PC-3 (cell line): ENCODE measurements at regions not wholly inside any gene's neighbourhood (a gene's known extent, or its start where the extent isn't known, plus 50 kb on each side); places are given as distances from the start of the nearest gene placed in this dataset.

ENCODE experiments used
- ATAC-seq: fragments of 200-7000 bp; cut with Tn5 transposase; 2 replicates; pipeline ENCODE4 v1.9.1; 2020; ENCODE audit warnings: mild to moderate bottlenecking, moderate library complexity
- BruUV-seq: library from RNA; stranded (reverse); fragments of 400-500 nt; replicated peaks from 2 replicates; lab custom pipeline; 2021; lab: Mats Ljungman, UMichigan
- CTCF ChIA-PET: fragments of 300-600 bp; sonication (Branson Sonifier 250); formaldehyde crosslinking; loops from one replicate; lab custom pipeline; 2022; ENCODE audit warnings: antibody characterized with exemption; lab: Charles Lee
- POLR2A ChIA-PET: fragments of 300-600 bp; sonication (Branson Sonifier 250); formaldehyde crosslinking; loops from one replicate; lab custom pipeline; 2022; ENCODE audit warnings: antibody characterized with exemption; ENCODE audit not compliant: unreplicated experiment; lab: Charles Lee
- DNase-seq: peaks from one replicate; pipeline ENCODE4 v3.0.0-alpha.2; 2015
- H2AFZ ChIP-seq: fragments of 300-600 bp; sonication (generic); 2 replicates; pipeline ENCODE4 v1.6.0; 2016; ENCODE audit warnings: antibody characterized with exemption, low read length
- H3F3A ChIP-seq: fragments of 300-600 bp; sonication (generic); one replicate; pipeline ENCODE4 v1.6.0; 2017; ENCODE audit warnings: antibody characterized with exemption, low read length, control low read depth, mild to moderate bottlenecking; ENCODE audit not compliant: unreplicated experiment
- H3K27ac ChIP-seq: fragments of 300-600 bp; sonication (generic); 2 replicates; pipeline ENCODE4 v1.5.1; 2016; ENCODE audit warnings: mild to moderate bottlenecking, low read length
- H3K27me3 ChIP-seq: fragments of 300-600 bp; sonication (generic); 2 replicates; pipeline ENCODE4 v1.6.1; 2016; ENCODE audit warnings: low read length, mixed read lengths
- H3K36me3 ChIP-seq: fragments of 300-600 bp; sonication (generic); 2 replicates; pipeline ENCODE4 v1.6.1; 2016; ENCODE audit warnings: low read depth, mixed run types, low read length, mixed read lengths
- H3K4me1 ChIP-seq: fragments of 300-600 bp; sonication (generic); 2 replicates; pipeline ENCODE4 v1.5.1; 2016; ENCODE audit warnings: low read length; ENCODE audit not compliant: insufficient read depth
- H3K4me2 ChIP-seq: fragments of 300-600 bp; sonication (generic); 2 replicates; pipeline ENCODE4 v1.6.0; 2016; ENCODE audit warnings: low read length
- H3K4me3 ChIP-seq: fragments of 300-600 bp; sonication (generic); 2 replicates; pipeline ENCODE4 v1.5.1; 2016; ENCODE audit warnings: mild to moderate bottlenecking, low read length, mixed read lengths
- H3K79me2 ChIP-seq: fragments of 300-600 bp; sonication (generic); 2 replicates; pipeline ENCODE4 v1.6.1; 2017; ENCODE audit warnings: low read length, mixed read lengths
- H3K9ac ChIP-seq: fragments of 300-600 bp; sonication (generic); 2 replicates; pipeline ENCODE4 v1.6.0; 2016; ENCODE audit warnings: mild to moderate bottlenecking, low read length
- H3K9me2 ChIP-seq: fragments of 300-600 bp; sonication (generic); replicated peaks from 2 replicates; pipeline ENCODE4 v1.6.1; 2016; ENCODE audit warnings: mixed run types, low read length, mixed read lengths
- H3K9me3 ChIP-seq: fragments of 300-600 bp; sonication (generic); 2 replicates; pipeline ENCODE4 v1.6.1; 2016; ENCODE audit warnings: low read length, mixed read lengths
- H4K20me1 ChIP-seq: fragments of 300-600 bp; sonication (generic); 2 replicates; pipeline ENCODE4 v1.6.1; 2016; ENCODE audit warnings: low read length, mixed read lengths
- EZH2 ChIP-seq: fragments of 300-600 bp; sonication (generic); IDR thresholded peaks from one replicate; pipeline ENCODE4 v1.6.1; 2017; ENCODE audit warnings: antibody characterized with exemption, mild to moderate bottlenecking, low read length; ENCODE audit not compliant: unreplicated experiment
- EZH2phosphoT487 ChIP-seq: fragments of 300-600 bp; sonication (generic); IDR thresholded peaks from 2 replicates; pipeline ENCODE4 v1.6.1; 2018; ENCODE audit warnings: mild to moderate bottlenecking, antibody characterized with exemption, low read length, borderline replicate concordance
- intact Hi-C: fragments of 100-400 bp; cut with micrococcal nuclease; formaldehyde crosslinking; loops from 2 replicates; pipeline ENCODE4 v1.9.0; 2023
- TF ChIP-seq, protein P1 (sequence below): fragments of 300-600 bp; sonication (generic); conservative IDR thresholded peaks from 2 replicates; pipeline ENCODE4 v1.5.1; 2017; ENCODE audit warnings: antibody characterized with exemption, low read depth, mild to moderate bottlenecking, low read length

- Histone ChIP-seq H3K27ac (no peak overlapping the region), H3K4me3 (no peak overlapping the region), H3K4me2 (no peak overlapping the region), H3K79me2 (no peaks in the 10 kb centered on the region), H3F3A (no peaks in the 10 kb centered on the region), H2AFZ (no peak overlapping the region), H3K4me1 (no peaks in the 10 kb centered on the region), H4K20me1 (no peaks in the 10 kb centered on the region), H3K9me3 (no peaks in the 10 kb centered on the region), H3K9ac (no peak overlapping the region), H3K9me2 (no peaks in the 10 kb centered on the region), H3K36me3 (no peaks in the 10 kb centered on the region), H3K27me3 (peaks cover 94% of the 10 kb centered on the region)
- DNase-seq (no peak), ATAC-seq (no peak)
- CTCF ChIA-PET = interaction anchor here (0.6 kb wide), 1 partner anchor 455 kb away, joined by 7 read pairs; no protein-coding TSS in a partner anchor
- no TSS peak for BruUV-seq
- intact Hi-C loops = no loop called here
- POLR2A ChIA-PET = no interaction called here
- TF ChIP-seq EZH2 = no peak
These were observed 162.3 kb downstream of the FGF18 start for GRCh38 chr5:171581781-171582180.

GRCh38 chr5:171582849-171583248, 163.4 kb downstream of the FGF18 start:
- Histone ChIP-seq H4K20me1 (no peaks in the 10 kb centered on the region), H3F3A (no peaks in the 10 kb centered on the region), H3K79me2 (no peaks in the 10 kb centered on the region), H3K27me3 (peaks cover 93% of the 10 kb centered on the region), H3K4me1 (no peaks in the 10 kb centered on the region), H2AFZ (no peak overlapping the region), H3K36me3 (no peaks in the 10 kb centered on the region), H3K9ac (no peak overlapping the region), H3K9me2 (no peaks in the 10 kb centered on the region), H3K4me2 (no peak overlapping the region), H3K9me3 (no peaks in the 10 kb centered on the region), H3K27ac (no peak overlapping the region), H3K4me3 (no peak overlapping the region)
- no TSS peak for BruUV-seq
- ChIA-PET CTCF (no interaction called here), POLR2A (no interaction called here)
- no peak for DNase-seq
- TF ChIP-seq EZH2 (no peak), EZH2phosphoT487 (no peak)
- TF ChIP-seq, protein P1, sequence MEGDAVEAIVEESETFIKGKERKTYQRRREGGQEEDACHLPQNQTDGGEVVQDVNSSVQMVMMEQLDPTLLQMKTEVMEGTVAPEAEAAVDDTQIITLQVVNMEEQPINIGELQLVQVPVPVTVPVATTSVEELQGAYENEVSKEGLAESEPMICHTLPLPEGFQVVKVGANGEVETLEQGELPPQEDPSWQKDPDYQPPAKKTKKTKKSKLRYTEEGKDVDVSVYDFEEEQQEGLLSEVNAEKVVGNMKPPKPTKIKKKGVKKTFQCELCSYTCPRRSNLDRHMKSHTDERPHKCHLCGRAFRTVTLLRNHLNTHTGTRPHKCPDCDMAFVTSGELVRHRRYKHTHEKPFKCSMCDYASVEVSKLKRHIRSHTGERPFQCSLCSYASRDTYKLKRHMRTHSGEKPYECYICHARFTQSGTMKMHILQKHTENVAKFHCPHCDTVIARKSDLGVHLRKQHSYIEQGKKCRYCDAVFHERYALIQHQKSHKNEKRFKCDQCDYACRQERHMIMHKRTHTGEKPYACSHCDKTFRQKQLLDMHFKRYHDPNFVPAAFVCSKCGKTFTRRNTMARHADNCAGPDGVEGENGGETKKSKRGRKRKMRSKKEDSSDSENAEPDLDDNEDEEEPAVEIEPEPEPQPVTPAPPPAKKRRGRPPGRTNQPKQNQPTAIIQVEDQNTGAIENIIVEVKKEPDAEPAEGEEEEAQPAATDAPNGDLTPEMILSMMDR = no peak
- no peak for ATAC-seq
- intact Hi-C loops = no loop called here

GRCh38 chr5:171585981-171586380, 166.5 kb downstream of the FGF18 start:
- Histone ChIP-seq H3K4me2 (no peak overlapping the region), H3K27ac (no peak overlapping the region), H3K4me1 (no peaks in the 10 kb centered on the region), H3K79me2 (no peaks in the 10 kb centered on the region), H2AFZ (no peak overlapping the region), H3K27me3 (peaks cover 94% of the 10 kb centered on the region), H3F3A (no peaks in the 10 kb centered on the region), H3K9ac (no peak overlapping the region), H3K9me2 (no peaks in the 10 kb centered on the region), H4K20me1 (no peaks in the 10 kb centered on the region), H3K36me3 (no peaks in the 10 kb centered on the region), H3K9me3 (no peaks in the 10 kb centered on the region), H3K4me3 (no peak overlapping the region)
- no peak for TF ChIP-seq EZH2
- TF ChIP-seq, protein P1 = no peak
- no peak for TF ChIP-seq EZH2phosphoT487
- ChIA-PET POLR2A (no interaction called here), CTCF (no interaction called here)
- intact Hi-C loops = no loop called here
- no peak for DNase-seq
- no TSS peak for BruUV-seq
- no peak for ATAC-seq
